ENCODE measurements at regions not wholly inside any gene's neighbourhood (a gene's known extent, or its start where the extent isn't known, plus 50 kb on each side); places are given as distances from the start of the nearest gene placed in this dataset.

DNA sequence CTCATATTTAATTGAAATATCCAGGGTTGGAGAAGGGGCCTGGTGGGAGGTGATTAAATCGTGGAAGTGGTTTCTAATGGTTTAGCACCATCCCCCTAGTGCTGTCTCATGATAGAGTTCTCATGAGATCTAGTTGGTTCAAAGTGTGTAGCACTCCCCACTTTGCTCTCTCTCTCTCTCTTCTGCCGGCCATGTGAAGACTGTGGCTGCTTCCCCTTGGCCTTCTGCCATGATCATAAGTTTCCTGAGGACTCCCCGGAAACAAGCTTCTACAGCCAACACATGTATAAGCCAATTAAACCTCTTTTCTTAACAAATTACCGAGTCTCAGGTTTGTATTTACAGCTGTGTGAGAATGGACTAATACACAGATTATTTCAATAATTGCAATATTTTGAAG is 305.8 kb upstream of the KCND2 start:
- TF ChIP-seq EZH2 (IDR thresholded peaks at IDR 0.05) (no peak), POLR2AphosphoS5 (IDR thresholded peaks at IDR 0.05; ENCODE audit: borderline replicate concordance, low read depth, low read length) (no peak), FOXP2 (optimal IDR thresholded peaks at IDR 0.05; ENCODE audit: control extremely low read depth, extremely low read length, insufficient read depth) (no peak)
